PC-9 (cell line): ENCODE measurements at regions not wholly inside any gene's neighbourhood (a gene's known extent, or its start where the extent isn't known, plus 50 kb on each side); places are given as distances from the start of the nearest gene placed in this dataset.

Experiments
- CTCF ChIP-seq: fragments of 200-600 bp; sonication (generic); conservative IDR thresholded peaks from 2 replicates; pipeline ENCODE4 v1.6.1; 2017; ENCODE audit warnings: mixed run types, antibody characterized with exemption, mild to moderate bottlenecking, moderate library complexity
- EZH2 ChIP-seq: fragments of 200-600 bp; sonication (generic); IDR thresholded peaks from 2 replicates; pipeline ENCODE4 v1.8.0; 2017; ENCODE audit warnings: antibody characterized with exemption, low read depth

GRCh38 chr2:139067874-139068273 lies 287.7 kb upstream of the NXPH2 start:
- TF ChIP-seq CTCF (no peak), EZH2 (no peak)
